ES-I3 (cell line): ENCODE measurements at regions not wholly inside any gene's neighbourhood (a gene's known extent, or its start where the extent isn't known, plus 50 kb on each side); places are given as distances from the start of the nearest gene placed in this dataset.

Experiments used
- H3K36me3 ChIP-seq: 2 replicates; pipeline ENCODE4 v1.6.1; 2013; ENCODE audit warnings: mild to moderate bottlenecking, low read length, control low read depth, moderate library complexity; ENCODE audit not compliant: insufficient read depth
- H3K4me1 ChIP-seq: 2 replicates; pipeline ENCODE4 v1.6.1; 2013; ENCODE audit warnings: mild to moderate bottlenecking, control low read depth, low read length; ENCODE audit not compliant: insufficient read depth
- H3K9ac ChIP-seq: 2 replicates; pipeline ENCODE4 v1.6.1; 2013; ENCODE audit warnings: low read depth, mild to moderate bottlenecking, low read length, moderate library complexity
- H3K9me3 ChIP-seq: 2 replicates; pipeline ENCODE4 v1.6.1; 2013; ENCODE audit warnings: mild to moderate bottlenecking, low read length, moderate library complexity; ENCODE audit not compliant: control insufficient read depth, insufficient read depth

DNA sequence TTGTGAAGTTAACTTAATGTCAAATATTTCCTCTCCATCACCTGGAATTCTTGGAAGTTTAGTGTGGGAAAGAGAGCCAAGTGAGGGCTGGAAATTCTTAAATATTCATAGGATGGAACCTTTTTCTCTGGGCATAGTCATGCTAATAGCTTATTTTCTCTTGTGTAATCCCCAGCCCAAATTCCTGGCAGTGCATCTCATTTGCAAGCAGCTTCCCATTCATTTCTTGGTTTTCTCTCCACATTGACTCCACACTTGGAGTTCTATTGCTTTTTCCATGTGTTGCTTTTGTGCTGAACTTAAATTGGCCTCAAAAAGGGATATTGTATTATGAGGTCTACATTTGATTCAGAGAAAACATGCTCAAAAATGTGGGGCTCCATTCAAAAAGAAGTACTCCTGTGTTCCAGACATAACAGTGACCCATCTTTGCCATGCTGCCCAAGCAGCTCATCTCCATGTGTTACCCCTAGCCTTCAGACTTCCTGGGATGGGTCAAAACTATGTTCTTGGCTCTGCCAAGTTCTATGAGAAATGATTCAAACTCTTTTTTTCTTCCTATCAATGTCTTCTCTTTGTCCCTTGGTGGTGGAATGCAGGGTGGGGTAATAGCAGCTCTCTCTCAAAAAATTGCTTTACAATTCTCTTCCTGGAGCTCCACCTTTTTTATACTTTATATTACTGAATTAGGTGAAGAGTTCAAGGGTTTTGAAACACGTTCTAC is 2471.5 kb downstream of the PCDH9 start:
- peaks cover 16% of the 10 kb centered on the region for H3K4me1 ChIP-seq
- no peak overlapping the region for H3K9ac ChIP-seq
- H3K9me3 ChIP-seq, result no peaks in the 10 kb centered on the region
- no peaks in the 10 kb centered on the region for H3K36me3 ChIP-seq

DNA sequence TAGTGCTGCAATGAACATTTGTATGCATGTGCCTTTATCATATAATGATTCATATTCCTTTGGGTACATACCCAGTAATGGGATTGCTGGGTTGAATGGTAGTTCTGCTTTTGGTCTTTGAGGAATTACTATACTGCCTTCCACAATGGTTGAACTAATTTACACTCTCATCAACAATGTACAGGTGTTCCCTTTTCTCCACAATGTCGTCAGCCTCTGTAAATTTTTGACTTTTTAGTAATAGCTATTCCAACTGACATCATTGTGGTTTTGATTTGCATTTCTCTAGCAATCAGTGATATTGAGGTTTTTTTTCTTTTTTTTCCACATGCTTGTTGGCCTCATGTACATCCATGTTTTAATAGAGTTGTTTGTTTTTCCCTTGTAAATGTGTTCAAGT is 2473.5 kb downstream of the PCDH9 start:
- Histone ChIP-seq H3K9ac (no peak overlapping the region), H3K9me3 (no peaks in the 10 kb centered on the region), H3K4me1 (peaks cover 16% of the 10 kb centered on the region), H3K36me3 (no peaks in the 10 kb centered on the region)

DNA sequence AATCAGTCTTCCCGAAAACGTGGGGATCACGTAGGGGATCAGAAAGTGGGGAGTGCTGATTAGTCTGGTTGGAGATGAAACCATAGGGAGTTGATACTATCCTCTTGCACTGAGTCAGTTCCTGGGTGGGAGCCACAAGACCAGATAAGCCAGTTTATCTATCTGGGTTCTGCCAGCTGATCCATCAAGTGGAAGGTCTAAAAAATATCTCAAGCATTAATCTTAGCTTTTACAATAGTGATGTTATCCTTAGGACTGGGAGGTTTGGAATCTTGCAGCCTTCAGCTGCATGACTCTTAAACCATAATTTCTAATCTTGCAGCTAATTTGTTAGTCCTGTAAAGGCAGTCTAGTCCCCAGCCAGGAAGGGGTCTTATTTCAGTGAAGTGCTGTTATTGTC is 2474.2 kb downstream of the PCDH9 start:
- no peaks in the 10 kb centered on the region for H3K36me3 ChIP-seq
- no peaks in the 10 kb centered on the region for H3K9me3 ChIP-seq
- no peak overlapping the region for H3K9ac ChIP-seq
- H3K4me1 ChIP-seq, result peaks cover 16% of the 10 kb centered on the region

- Histone ChIP-seq H3K4me1 (peaks cover 17% of the 10 kb centered on the region), H3K36me3 (no peaks in the 10 kb centered on the region), H3K9ac (no peak overlapping the region), H3K9me3 (no peaks in the 10 kb centered on the region)
These were observed 2476.7 kb downstream of the PCDH9 start for GRCh38 chr13:64753233-64754000.

DNA sequence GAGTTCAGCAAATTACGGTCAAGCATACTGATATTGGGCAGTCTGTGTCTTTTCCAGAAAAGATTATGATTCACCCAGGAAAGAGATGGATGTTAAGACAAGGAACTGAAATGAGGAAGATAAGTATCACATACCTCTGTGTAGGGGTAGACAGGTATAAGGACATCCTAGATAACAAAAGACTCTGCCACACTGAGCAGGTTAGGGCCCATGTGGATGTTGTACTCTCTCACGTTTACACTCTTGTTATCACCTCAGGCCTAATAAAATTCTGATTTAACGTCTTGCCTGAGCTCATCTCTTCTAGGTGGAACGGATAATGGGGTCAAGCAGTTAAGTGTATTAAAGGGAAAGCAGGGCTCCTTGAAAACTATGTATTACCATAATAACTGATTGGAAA is 2480.8 kb downstream of the PCDH9 start:
- Histone ChIP-seq H3K9me3 (no peaks in the 10 kb centered on the region), H3K4me1 (peaks cover 13% of the 10 kb centered on the region; the same call in 1 of the 2 replicates), H3K36me3 (no peaks in the 10 kb centered on the region), H3K9ac (no peak overlapping the region)

DNA sequence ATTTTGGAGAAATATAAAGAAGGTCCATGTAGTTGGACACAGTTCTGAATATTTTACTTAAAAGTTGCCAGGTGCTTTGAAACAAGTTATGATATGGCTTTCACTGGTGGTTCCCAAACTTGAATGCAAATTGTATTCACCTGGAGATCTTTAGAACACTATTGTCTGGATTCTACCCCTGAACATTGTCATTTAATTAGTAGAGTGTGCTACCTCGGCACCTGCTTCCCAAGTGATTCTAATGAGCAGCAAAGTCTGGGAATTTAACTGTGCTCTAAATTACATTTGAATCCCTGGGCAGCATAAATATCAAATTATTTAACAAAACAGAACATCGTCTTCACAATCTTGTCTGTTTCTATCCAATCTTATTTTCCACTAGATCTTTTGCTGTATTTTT is 2483.3 kb downstream of the PCDH9 start:
- no peak overlapping the region for H3K9ac ChIP-seq
- H3K4me1 ChIP-seq, result peaks cover 13% of the 10 kb centered on the region; the same call in 1 of the 2 replicates
- no peaks in the 10 kb centered on the region for H3K36me3 ChIP-seq
- H3K9me3 ChIP-seq, result no peaks in the 10 kb centered on the region

DNA sequence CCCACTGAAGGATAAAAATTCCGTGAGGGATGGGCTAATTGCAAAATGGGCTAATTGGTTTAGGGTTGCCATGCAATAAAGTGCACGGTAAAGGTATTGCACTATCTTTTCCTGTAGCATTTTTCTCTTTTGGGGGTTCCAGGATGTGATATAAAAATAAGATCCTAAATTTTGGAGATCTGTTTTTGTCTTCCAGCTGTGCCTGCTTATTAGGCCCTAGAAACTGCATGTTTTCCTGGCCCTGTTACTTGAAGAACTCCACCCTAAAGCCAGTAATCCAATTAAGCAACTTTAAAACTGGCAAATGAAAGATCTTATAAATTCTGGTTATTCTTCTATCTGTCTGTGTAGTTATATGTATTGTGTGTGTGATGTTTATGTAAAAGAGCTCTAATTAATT is 2489.6 kb downstream of the PCDH9 start:
- no peak overlapping the region for H3K9ac ChIP-seq
- H3K9me3 ChIP-seq, result peaks cover 5% of the 10 kb centered on the region; the same call in 1 of the 2 replicates
- H3K36me3 ChIP-seq, result no peaks in the 10 kb centered on the region; the same call in 1 of the 2 replicates
- no peaks in the 10 kb centered on the region for H3K4me1 ChIP-seq

GRCh38 chr13:64725492-64725891 is 2504.6 kb downstream of the PCDH9 start:
- Histone ChIP-seq H3K36me3 (no peaks in the 10 kb centered on the region), H3K4me1 (peaks cover 16% of the 10 kb centered on the region), H3K9ac (no peak overlapping the region), H3K9me3 (no peaks in the 10 kb centered on the region)

GRCh38 chr13:64723724-64724123 is 2506.4 kb downstream of the PCDH9 start:
- Histone ChIP-seq H3K36me3 (no peaks in the 10 kb centered on the region), H3K9me3 (no peaks in the 10 kb centered on the region), H3K9ac (no peak overlapping the region), H3K4me1 (peaks cover 16% of the 10 kb centered on the region)

DNA sequence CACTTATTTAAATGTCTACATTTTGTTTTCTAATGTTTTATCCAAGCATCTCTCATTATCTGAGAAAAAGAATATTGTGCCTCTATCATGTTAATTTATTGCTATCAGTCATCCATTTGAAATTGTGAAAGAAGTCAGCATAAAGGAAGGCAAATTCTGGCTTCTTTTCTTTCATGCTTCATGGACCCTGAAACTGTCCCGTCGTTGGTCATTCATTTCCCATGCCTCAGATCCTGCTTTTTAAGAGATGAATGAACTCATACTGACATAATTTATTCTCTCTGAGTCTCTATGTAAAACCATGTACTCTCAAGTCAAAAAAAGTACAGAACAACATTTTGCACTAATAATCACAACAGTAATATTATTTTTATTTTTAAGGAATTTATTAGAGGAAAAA is 2512.0 kb downstream of the PCDH9 start:
- Histone ChIP-seq H3K36me3 (no peaks in the 10 kb centered on the region), H3K4me1 (peaks cover 6% of the 10 kb centered on the region; the same call in 1 of the 2 replicates), H3K9me3 (peaks cover 3% of the 10 kb centered on the region; the same call in 1 of the 2 replicates), H3K9ac (no peak overlapping the region)

DNA sequence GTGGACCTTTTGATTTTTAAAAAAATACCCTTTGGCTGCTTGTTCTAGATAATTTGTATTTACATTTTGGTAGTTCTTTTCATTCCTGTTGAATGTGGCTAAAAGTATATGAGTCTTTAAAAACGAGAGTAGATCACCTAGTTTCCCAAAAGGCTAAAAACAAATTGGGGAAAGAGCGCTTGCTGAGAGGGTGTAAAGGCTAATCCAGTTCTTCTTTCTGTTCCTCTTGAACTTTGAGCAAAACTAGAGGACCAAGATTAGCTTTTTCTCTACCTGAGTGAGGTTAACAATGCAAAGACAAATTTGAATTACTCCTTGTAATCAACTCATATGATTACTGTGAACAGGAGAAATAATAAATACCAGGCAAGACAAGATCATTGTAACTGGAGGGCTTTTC is 2513.2 kb downstream of the PCDH9 start:
- Histone ChIP-seq H3K9me3 (peaks cover 3% of the 10 kb centered on the region; the same call in 1 of the 2 replicates), H3K4me1 (no peaks in the 10 kb centered on the region), H3K9ac (no peak overlapping the region), H3K36me3 (no peaks in the 10 kb centered on the region)

GRCh38 chr13:64709079-64709478 is 2521.1 kb downstream of the PCDH9 start:
- H3K36me3 ChIP-seq, result no peaks in the 10 kb centered on the region
- no peaks in the 10 kb centered on the region for H3K4me1 ChIP-seq
- no peaks in the 10 kb centered on the region for H3K9me3 ChIP-seq
- H3K9ac ChIP-seq, result no peak overlapping the region

DNA sequence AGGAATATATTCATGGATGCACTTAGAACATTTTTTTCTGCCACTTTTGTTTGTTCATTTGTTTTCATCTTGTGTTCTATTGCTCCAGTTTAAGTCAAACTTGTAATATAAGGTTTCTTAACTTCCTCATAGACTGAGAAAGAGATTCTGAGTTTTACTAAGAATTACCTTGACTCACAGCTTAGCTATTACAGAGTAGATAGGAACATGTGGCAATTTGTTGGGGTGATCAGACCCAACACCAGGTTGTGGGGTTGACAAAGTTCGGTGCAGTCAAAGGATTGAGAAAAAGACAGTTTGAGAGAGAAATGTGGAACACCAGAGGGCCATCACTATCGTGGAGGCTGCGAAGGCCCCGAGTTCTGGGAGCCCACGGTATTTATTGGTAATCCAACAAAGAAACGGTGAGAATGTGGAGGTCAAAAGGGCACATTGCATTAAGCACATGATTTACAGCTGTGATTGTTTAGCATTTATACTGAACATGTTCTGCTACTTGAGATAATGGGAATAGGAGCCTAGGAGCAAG is 2526.0 kb downstream of the PCDH9 start:
- Histone ChIP-seq H3K36me3 (no peaks in the 10 kb centered on the region), H3K9me3 (no peaks in the 10 kb centered on the region), H3K4me1 (no peaks in the 10 kb centered on the region), H3K9ac (no peak overlapping the region)

DNA sequence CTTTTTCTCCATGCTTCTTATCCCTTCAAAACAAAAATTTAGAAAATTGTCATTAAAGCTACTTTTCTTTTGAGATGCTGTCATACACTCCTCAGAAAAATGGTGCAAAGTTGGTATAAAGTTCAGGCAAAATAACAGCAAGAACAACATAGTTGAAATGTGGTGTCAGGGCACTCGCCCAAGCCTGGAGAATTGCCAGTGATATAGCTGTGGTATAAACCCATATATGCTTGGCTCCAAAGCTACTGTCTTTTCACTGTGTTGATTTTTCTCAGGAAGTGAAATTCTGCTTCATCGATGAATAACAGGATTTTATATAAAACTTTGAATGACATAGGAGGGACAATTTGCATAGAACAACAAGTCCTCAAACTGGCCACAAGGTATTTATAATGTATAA is 2532.9 kb downstream of the PCDH9 start:
- no peaks in the 10 kb centered on the region for H3K36me3 ChIP-seq
- H3K4me1 ChIP-seq, result no peaks in the 10 kb centered on the region
- no peak overlapping the region for H3K9ac ChIP-seq
- peaks cover 5% of the 10 kb centered on the region; the same call in 1 of the 2 replicates for H3K9me3 ChIP-seq
